NCI-H187 treated with DMSO at 0.1 percent for 48 hours (cell line): ENCODE measurements at regions not wholly inside any gene's neighbourhood (a gene's known extent, or its start where the extent isn't known, plus 50 kb on each side); places are given as distances from the start of the nearest gene placed in this dataset.
A peak's percentile ranks its signal among the peaks of the same experiment; 100 is the strongest.
"Not testable (repeated sequence)": the region's sequence is repeated elsewhere in the genome, so short reads cannot be mapped to it uniquely, and the experiment has no call there.

Experiments used
- DNase-seq: peaks from one replicate; lab custom pipeline; 2025; lab: John Stamatoyannopoulos, UW

DNA sequence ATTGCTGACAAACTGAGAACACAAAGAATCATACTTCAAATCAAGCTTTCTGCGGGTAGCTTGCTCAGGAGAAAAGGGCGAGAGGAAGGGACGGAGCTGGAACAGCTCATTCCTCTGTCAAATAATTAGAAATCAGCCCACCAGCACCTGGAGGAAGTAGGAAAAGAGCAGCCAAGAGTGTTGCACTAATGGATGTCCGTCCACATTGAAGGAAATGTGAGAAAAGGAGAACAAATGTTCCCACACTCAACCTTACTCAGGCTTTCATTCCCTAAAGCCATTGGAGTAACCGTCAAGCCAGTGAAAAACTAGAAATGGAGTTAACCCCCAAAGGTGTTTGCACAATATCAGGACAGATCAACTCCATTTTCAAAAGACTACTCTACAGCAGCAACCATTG, 233.0 kb upstream of the PRKD1 start:
- no peak for DNase-seq

DNA sequence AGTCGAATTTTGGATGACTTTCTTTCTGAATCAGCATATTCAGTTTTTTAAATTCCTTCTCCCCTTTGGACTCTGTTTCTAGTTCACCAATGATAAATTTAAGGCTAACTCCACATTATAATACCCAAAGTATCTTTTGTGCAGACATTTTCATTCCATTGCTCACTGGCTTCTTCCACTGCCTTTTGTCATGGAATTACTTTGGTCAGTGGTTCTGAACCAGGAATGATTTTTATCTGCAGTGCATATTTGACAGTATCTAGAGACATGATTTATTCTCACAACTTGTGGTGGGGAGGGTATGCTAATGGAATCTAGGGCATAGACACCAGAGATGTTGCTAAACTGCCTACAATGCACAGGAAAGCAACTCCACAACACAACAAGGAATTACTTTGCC, 234.4 kb upstream of the PRKD1 start:
- no peak for DNase-seq

DNA sequence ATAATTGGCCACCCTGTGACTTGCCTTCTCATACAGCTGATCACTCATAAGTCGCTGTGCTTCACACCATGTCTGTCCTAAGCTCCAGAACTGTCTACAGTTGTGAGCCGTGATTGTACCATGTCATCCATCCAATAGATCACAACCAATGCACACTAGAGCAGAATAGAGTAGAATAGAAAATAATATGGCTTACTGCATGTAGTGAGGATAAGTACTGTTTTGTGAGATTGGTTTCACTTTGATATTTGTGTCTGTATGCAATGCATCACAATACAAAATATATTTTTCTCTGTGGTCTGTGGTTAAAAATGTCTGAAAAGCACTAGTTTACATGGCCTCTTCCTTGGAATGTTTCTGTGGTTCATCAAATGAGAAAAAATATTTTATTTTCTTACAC, 237.6 kb upstream of the PRKD1 start:
- no peak for DNase-seq

DNA sequence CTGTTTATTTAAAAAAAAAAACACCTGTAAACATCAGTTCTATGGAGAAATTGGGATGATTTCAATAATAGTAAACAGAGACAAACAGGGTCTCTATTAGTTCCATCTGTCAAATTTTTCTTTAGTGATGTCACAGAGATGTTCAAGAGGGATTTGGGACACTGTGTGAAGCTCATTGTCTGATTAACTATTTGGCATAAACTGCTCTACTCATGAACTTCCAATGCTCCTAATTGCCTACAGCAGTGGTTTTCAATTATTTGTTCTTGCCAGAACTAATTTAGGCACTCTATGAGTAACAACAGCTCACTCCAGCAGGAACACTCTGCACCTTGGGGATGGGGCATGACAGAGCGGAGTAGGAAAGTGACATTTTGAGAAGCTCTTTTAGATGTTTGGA, 250.1 kb upstream of the PRKD1 start:
- no peak for DNase-seq

DNA sequence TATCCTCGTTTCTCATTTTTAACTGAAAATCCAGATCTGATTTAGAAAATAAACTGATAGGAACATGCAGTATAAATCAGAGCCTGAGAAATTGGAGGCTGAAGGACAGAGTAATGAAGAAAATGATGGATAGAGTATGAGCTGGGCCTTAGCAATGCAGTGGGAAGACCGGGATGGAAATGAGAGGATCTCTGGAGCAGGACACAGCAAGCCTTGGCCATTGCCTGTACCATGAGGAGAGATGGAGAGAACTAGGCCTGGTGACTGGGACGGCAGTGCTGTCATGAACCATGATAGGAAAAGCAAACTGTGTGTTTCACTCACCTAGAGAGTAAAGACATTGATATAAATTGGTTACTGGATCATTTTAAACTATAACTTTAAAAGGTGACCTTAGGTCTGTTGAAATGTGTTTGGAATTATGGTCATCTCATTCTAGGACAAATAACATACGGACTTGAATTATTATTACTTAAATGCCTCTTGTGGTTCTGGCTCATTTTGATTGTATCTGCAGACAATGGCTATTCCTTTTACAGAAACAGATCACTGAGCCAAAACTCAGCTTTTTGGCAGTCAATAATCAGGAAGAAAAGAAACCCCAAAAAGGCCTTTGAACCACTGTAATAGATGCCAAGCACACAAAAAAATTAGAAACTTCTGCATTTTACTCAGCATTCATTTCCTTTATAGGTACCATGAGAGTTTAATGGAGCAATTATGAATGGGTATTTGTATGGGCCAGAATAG, 251.9 kb upstream of the PRKD1 start:
- DNase-seq = no peak

DNA sequence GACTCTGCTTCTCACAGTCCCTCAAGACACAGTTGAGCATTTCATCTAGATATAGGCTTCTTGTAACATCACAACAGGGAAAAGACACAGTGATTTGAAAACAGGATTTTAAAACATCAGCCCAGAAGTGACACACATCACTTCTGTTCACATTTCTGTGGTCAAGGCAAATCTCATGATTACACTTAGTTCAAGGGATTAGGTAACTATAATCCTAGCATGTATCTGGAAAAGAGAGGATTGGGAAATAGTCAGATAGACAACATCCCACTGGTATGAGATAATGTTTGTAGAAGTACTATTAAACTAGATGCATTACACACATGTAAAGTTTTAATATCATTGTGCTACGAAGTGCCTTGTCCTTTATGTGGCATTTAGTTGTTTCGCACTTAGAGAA, 252.6 kb upstream of the PRKD1 start:
- DNase-seq = no peak

DNA sequence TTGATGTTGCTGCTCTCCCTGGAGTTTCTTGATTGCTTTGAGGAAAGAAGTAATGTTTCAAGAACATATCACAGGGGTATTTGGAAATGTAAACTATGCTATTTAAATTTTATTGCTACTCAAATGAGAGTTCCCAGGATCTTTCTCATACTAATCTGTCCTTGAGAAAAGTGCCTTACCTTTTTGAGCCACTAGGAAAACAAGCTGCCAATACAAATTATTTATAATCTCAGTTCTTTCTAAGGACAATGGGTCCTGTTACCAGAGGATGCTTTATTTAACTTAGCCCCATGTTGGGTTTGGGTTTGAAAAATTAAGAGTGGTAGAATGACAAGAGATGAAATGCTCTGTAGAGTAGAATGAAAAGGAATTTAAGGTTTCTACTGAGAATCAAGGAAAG, 258.2 kb upstream of the PRKD1 start:
- DNase-seq = no peak

DNA sequence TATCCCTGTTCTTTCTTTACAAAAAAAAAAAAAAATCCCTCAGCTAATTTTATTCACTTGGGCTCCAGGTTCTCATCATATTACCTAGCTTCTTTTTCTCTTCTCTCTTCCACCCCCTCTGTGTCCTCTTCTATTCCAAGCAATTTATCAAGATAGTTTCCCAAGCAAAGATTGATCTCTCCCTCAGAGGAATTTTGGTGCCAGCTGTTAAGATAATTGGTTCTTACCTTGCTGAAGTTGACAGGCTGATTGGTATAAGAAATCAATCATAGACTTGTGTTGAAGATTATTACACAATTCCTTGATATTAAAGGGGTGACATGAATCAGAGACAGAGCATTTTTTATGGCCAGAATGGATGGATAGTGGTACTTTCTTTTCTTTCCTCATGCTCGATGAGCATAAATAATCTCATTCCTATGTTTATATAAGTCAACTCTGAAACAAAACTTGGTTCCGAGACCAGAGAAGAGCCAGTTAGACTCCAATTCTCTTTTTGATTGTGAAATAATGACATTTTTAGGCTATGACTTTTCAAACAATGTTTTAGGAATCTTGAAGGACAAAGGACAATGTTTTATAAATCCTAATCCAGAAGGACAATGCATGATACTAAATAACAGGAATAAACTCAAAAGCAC, 264.1 kb upstream of the PRKD1 start:
- no peak for DNase-seq

DNA sequence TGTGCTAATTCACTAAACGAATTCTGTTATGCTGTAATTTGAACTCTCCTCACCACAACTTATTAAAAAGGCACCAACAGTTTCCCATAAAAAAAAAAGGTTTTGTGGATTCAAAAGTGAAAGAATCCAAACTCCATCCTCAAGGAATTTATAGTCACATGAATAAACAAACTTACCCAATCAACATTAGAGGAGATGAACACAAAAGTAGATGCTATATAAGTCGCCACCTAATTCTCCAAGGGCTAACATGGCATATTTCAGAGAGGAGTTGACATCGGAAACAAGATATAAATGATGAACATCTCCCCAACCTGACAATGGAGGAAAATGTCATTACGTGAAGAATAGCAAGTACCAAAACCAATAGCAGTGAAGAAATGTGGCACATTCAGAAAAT, 265.5 kb upstream of the PRKD1 start:
- no peak for DNase-seq

DNA sequence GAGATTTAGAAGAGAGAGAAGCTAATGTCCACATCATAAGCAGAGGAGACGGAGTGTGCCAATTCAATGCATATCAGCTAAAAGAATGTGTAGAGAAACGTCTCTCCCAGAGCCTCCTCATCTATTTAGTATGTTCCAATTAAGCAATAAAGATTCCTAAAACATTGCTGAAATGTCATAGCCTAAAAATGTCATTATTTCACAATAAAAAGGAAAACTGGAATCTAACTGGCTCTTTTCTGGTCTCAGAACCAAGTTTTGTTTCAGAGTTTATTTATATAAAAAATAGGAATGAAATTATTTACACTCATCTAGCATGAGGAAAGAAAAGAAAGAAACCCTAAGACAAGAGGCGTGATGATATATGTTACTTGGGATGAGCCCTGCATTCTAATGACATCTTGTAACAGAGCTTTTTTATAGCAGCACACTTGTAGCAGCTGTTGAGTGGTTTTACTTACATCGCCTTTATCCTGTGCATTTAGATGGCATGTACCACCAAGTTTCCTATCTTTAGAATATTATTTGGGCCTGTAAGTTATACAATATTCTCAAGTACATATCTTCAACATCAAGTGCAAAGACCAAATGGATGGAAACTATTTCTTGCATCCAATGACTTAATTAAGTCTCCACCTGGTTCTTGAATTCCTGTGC, 266.3 kb upstream of the PRKD1 start:
- no peak for DNase-seq

DNA sequence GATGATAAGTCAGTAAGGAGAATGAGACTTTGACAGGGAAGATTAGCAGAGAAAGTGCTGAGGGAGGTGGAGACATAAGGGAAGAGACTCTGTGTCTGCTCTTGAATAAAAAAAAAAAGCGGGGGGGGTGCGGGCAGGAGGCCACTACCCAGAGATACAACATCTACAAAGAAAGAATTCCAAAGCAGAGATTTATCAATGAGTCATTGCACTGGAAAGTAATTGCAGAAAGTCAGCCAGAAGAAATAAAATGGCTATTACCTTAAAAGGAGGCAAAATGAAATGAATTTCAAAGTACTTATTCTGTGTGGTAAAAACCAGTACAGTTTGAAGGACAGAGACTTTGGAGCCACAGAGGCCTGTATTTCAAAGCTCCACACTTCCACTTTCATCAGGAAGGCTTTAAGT, 267.1 kb upstream of the PRKD1 start:
- no peak for DNase-seq

DNA sequence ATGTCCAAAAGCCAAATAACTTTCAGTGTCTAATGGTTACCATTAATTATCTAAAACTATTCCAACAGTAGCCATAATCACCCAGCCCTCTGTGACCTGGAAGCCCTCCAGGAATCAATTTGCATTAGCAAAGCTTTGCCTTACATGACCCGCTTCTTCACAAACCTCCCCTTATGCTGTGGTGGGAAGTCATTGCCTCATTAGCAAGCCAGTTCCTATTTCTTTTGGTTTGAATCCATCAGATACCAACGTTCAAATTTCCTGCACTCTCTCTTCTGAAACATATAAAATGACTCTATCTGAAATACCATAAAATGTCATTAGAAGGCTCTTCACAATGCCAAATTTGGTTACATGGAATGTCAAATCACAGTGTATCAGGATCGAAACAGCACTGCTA, 268.3 kb upstream of the PRKD1 start:
- DNase-seq = no peak

DNA sequence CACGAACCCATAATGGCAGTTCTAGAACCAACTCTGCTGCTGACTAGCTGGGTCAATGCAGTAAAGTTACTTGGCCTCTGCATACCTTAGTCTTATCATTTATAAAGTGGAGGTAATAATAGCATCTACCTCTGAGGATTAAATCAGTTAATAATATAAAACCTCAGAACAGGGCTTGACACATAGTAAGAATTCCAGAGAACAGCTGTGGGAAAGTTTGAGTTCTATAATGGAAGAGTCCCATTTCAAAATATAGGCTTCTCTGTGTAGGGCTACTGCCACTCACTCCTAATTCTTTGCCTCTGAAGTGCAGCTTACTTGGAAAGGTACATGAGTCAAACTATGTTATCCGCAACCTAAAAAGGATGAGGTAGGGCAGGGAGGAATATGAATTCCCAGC, 269.2 kb upstream of the PRKD1 start:
- no peak for DNase-seq

DNA sequence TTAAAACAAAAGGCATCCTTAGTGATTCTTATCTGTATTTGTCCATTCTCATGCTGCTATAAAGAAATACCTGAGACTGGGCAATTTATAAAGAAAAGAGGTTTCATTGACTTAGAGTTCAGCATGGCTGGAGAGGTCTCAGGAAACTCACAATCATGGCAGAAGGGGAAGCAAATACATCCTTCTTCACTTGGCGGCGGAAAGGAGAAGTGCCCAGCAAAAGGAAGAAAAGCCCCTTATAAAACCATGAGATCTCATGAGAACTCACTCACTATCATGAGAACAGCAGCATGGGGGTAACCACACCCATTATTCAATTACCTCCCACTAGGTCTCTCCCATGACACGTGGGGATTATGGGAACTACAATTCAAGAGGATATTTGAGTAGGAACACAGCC, 271.1 kb upstream of the PRKD1 start:
- DNase-seq = not testable (repeated sequence)

DNA sequence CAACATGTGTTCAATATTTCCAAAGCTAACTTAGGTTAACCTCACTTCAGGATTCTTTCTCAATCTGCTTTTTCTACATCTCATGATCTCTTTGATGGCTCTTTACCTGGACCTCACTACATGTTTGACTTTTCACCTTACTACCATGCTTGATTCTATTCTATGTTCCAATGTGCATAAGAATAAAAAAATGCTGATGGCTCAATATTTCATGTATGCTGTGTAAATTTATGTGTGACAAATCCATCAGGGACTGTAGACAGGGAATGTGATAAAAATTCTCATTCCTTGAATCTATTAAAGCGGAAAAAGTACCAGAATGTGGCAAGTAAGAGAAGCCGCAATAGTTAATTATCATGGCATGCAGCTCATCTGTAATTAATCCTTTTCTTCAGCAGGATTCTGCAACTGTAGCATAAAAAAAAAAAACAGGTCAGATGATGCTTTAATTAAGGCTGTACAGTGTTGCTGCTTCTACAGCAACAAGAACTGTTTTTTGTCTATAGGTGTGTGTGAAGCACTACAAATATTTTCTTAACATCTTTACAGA, 276.9 kb upstream of the PRKD1 start:
- DNase-seq = no peak

DNA sequence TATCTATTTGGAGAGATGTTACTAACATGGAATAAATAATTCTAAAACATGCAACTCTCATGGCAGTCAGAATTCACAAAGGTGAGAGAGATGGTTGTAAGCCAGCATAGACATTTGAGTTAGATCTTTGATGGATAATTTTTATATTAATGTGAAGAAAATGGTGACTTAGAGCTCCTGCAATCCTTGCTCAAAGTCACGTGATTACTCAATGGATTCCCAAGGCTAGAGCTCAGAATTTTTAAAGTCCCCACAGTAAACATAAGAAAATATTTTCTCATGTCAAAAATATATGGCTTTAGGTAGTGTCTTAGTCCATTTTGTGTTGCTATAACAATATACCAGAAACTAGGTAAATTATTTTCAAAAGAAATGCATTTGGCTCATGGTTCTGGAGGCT, 281.5 kb upstream of the PRKD1 start:
- DNase-seq = no peak

DNA sequence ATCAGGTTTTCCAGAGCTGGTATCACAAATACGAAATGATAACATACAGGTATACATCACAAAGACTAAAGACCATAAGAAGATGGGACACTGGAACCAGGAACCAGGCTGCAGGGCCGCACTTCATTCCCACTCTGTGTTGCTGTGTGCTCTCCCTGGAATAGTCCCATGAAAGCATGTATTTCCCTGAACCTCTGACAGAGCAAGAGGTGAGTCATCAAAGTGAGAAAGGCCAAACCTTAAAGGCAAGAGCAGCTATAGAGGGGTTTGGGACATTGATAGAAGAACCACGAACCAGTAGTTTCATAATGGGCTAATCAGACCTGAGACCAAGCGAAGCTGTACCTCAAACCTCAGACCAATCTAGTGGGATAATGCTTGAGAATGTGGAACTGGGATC, 283.0 kb upstream of the PRKD1 start:
- no peak for DNase-seq

DNA sequence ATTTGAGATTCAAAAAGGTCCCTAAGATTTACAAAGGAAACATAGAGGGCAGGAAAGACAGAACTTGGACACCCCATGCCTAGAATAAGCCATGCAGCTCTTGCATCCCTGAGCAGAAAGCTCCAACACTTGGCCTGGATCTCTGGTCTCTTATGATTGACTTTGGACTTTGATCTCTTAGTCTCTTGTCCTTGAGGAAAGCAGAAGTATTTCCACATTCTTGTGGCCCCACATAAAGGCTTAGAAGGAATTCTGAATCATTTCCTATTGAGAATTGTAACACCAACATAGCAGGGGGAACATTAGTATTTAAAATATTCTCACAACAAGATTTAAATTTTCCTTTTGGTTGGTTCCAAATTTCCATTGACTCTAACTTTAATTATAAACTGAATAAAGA, 283.7 kb upstream of the PRKD1 start:
- no peak for DNase-seq

DNA sequence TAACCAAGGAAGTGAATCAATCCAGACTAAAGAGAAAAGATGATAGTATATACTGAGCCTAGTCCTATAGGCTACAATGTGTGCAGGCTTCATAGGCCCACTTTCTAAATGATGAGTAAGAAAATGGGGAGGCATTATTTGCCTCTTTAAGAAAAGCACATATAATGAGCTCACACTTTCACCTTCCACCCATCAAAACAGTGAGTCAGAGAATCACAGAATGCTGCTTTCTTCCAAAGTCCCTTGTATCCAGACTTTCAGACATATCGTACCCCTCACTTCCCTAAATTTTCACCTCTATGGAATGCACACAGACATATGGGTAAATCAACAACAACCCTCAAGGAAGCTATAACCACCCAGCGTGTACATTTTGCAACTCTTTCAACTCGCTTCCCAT, 286.4 kb upstream of the PRKD1 start:
- no peak for DNase-seq

DNA sequence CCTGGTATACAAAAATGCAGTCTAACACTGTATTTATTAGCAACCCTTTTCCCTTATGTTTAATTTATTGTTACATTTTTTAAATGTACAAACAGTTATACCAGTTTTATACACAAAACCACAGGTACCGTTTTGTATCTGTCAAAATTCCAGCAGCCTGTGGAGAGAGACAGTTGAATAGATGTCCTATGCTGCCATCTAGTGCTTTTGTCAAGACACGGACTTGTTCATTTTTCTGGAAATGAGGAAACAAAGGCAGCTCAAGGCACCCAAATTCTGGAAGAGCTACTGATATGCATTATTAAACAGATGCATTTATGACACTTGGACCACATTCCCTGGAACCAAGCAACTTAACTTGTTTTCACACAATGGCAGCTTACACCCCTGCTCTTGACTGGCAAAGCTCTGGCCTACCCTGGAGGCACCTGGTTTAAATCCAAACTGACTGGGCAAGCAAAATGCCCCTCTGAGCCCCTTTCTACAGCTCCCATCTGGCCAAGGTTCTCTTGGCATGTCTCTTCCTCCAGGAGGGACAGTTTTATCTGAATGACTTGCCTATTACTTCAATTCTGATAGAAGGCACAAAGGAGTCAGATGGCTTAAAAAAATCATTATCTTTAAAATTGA, 286.9 kb upstream of the PRKD1 start:
- DNase-seq = peak; percentile 35

DNA sequence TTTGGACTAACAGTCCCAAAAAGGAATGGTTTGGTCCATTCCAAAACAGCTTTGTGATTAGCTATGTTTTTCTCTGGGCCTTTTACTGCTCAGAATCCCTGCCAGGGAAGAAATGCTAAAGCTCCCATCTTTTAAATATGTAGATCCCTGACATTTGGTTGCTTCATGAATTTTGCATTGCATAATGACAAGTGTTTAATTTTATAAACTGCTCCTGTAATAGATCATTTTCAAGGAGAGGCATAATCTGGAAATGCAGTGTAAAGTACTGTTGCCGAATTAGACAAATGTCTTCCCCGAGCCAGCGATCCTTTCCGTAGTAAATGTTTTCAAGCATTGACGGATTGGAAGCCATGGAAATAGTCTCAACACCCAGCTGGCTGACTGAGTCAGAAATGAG, 291.3 kb upstream of the PRKD1 start:
- no peak for DNase-seq

DNA sequence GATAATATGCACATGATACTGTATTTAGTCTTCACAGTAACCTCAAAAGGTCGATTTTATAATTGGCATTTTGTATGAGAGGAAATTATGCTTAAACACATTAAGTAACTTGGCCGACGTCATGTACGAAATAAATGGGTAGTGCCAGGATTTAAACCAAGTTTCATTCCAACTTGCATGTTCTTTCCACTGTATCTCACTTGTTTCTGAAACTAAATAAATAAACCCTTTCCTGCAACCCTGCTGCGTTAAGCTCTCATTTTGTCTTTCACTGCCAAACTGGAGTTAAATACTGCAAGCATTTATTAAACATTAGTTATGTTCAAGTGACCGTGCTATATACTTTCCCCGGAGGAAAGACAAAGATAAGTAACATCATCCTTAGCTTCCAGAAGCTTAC, 293.9 kb upstream of the PRKD1 start:
- DNase-seq = no peak

DNA sequence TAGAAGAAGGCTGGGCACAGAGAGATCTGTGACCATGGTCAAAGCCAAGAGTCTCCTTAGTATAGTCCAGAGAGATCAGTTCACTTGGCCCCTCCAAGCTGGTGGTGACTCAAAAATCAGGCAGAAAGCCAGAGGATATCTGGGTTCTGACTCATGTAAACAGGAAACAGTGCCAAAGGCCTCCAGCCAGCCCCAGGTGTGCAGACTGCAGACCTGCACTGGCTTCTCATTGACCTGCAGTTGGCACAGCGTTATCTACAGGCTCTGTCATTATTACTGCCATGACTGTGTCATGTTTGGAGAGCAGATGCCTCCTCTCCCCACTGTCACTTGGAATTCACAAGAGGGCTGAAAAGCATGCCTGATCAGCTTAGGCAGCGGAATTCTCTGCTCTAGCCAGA, 295.7 kb upstream of the PRKD1 start:
- no peak for DNase-seq
